Fibroblast of lung (primary cell): ENCODE measurements at regions not wholly inside any gene's neighbourhood (a gene's known extent, or its start where the extent isn't known, plus 50 kb on each side); places are given as distances from the start of the nearest gene placed in this dataset.

Experiments used
- DNase-seq, 2 donors: peaks; one replicate each; pipeline versions ENCODE4 v3.0.0 to v3.0.0-alpha.2; 2010; ENCODE audit warnings: low read depth in 2 of 2
- H2AFZ ChIP-seq: 2 replicates; pipeline ENCODE4 v1.5.1; 2012; ENCODE audit warnings: low read length, control low read depth, inconsistent platforms
- H3K27ac ChIP-seq: 2 replicates; pipeline ENCODE4 v1.5.1; 2011; ENCODE audit warnings: low read length, control low read depth; ENCODE audit not compliant: insufficient read depth
- H3K27me3 ChIP-seq: 2 replicates; pipeline ENCODE4 v1.5.1; 2011; ENCODE audit warnings: mild to moderate bottlenecking, low read length; ENCODE audit not compliant: control insufficient read depth, insufficient read depth
- H3K36me3 ChIP-seq: 2 replicates; pipeline ENCODE4 v1.5.1; 2011; ENCODE audit warnings: low read length; ENCODE audit not compliant: control insufficient read depth, insufficient read depth
- H3K4me1 ChIP-seq: 2 replicates; pipeline ENCODE4 v1.5.1; 2011; ENCODE audit warnings: low read length; ENCODE audit not compliant: control insufficient read depth, insufficient read depth; ENCODE audit errors: extremely low read depth
- H3K4me2 ChIP-seq: 2 replicates; pipeline ENCODE4 v1.5.1; 2011; ENCODE audit warnings: low read length, control low read depth; ENCODE audit not compliant: insufficient read depth; ENCODE audit errors: extremely low read depth
- H3K4me3 ChIP-seq, 4 experiments: fragments of 200-600 bp in 1 of 4; sonication (generic) in 1 of 4; replicated peaks in 1 of 4; 2 replicates each; pipeline ENCODE4 v1.5.1; 2011 to 2016; ENCODE audit warnings: low read length in 4 of 4, low read depth in 3 of 4, mild to moderate bottlenecking in 3 of 4, control low read depth in 2 of 4, inconsistent platforms in 1 of 4, mixed read lengths in 1 of 4; ENCODE audit not compliant: insufficient read depth in 1 of 4; ENCODE audit errors: control extremely low read depth in 1 of 4
- H3K79me2 ChIP-seq: 2 replicates; pipeline ENCODE4 v1.5.1; 2012; ENCODE audit warnings: mild to moderate bottlenecking, low read length, inconsistent platforms; ENCODE audit not compliant: control insufficient read depth, insufficient read depth
- H3K9ac ChIP-seq: 2 replicates; pipeline ENCODE4 v1.5.1; 2011; ENCODE audit warnings: mild to moderate bottlenecking, low read length, control low read depth; ENCODE audit not compliant: insufficient read depth
- H3K9me3 ChIP-seq: 2 replicates; pipeline ENCODE4 v1.5.1; 2012; ENCODE audit warnings: low read depth, low read length; ENCODE audit not compliant: control insufficient read depth, insufficient read depth
- H4K20me1 ChIP-seq: 2 replicates; pipeline ENCODE4 v1.5.1; 2011; ENCODE audit warnings: low read length; ENCODE audit not compliant: control insufficient read depth, insufficient read depth; ENCODE audit errors: extremely low read depth
- EZH2 ChIP-seq: IDR thresholded peaks from 2 replicates; pipeline ENCODE4 v1.5.1; 2012; ENCODE audit warnings: low read length, control low read depth, mild to moderate bottlenecking; ENCODE audit errors: missing control alignments
- TF ChIP-seq, protein P1 (sequence below), 2 donors: IDR thresholded peaks in 1 of 2; conservative IDR thresholded peaks in 1 of 2; 1 replicate in 1 of 2; 2 replicates in 1 of 2; pipeline ENCODE4 v1.5.1; 2011 to 2012; ENCODE audit warnings: low read length in 2 of 2, control low read depth in 1 of 2, inconsistent platforms in 1 of 2, low read depth in 1 of 2, mild to moderate bottlenecking in 1 of 2

DNA sequence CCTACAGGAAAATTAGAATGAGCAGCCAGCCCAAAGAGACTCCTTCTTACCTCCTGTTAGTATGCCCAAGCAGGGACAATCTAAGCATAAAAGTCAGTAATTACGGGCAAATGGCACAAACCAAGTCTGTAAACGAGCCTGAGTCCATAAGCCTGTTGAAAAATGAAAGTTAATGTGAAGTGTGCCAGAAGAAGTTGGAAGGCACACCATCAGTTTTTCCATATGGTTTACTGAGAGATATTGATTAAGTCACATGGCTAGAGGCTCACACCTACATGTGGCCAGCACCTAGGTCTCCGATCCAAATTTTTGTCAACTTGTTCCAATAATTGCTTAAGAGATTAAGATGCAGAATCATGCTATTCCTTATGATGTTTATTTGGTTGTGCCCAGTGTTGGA lies 242.4 kb upstream of the CSF3R start:
- no peak overlapping the region for H3K27ac ChIP-seq
- H3K79me2 ChIP-seq: no peaks in the 10 kb centered on the region
- no peak for DNase-seq
- H3K9ac ChIP-seq: no peak overlapping the region
- no peaks in the 10 kb centered on the region for H4K20me1 ChIP-seq
- H3K4me1 ChIP-seq: no peaks in the 10 kb centered on the region
- H3K9me3 ChIP-seq: no peaks in the 10 kb centered on the region
- H3K27me3 ChIP-seq: no peaks in the 10 kb centered on the region
- TF ChIP-seq, protein P1, sequence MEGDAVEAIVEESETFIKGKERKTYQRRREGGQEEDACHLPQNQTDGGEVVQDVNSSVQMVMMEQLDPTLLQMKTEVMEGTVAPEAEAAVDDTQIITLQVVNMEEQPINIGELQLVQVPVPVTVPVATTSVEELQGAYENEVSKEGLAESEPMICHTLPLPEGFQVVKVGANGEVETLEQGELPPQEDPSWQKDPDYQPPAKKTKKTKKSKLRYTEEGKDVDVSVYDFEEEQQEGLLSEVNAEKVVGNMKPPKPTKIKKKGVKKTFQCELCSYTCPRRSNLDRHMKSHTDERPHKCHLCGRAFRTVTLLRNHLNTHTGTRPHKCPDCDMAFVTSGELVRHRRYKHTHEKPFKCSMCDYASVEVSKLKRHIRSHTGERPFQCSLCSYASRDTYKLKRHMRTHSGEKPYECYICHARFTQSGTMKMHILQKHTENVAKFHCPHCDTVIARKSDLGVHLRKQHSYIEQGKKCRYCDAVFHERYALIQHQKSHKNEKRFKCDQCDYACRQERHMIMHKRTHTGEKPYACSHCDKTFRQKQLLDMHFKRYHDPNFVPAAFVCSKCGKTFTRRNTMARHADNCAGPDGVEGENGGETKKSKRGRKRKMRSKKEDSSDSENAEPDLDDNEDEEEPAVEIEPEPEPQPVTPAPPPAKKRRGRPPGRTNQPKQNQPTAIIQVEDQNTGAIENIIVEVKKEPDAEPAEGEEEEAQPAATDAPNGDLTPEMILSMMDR (conservative IDR thresholded peaks at IDR 0.05 in 1 of 2, IDR thresholded peaks at IDR 0.05 in 1 of 2; ENCODE audit: low read depth in 1 of 2, low read length in 2 of 2): no peak
- no peak for TF ChIP-seq EZH2
- H3K4me3 ChIP-seq: no peak overlapping the region
- no peak overlapping the region for H2AFZ ChIP-seq
- no peak overlapping the region for H3K4me2 ChIP-seq
- no peaks in the 10 kb centered on the region for H3K36me3 ChIP-seq

DNA sequence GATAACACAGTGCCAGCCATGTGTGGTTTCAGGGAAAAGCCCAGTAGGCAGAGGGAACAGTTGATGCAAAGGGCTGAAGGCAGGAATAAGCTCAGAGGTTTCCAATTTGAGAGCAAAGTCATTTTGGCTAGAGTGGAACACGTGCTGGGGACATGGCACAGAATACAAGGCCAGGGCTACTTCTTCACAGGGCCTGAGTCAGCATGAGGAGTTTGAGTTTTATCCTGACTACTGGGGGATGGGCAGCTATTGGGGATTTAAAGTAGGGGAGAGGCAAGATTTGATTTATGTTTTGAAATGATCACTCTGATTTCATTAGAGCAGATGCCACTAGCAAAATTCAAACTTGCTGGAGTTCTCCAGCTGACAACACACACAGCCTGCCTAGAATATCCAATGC lies 241.1 kb upstream of the CSF3R start:
- Histone ChIP-seq H3K27me3 (no peaks in the 10 kb centered on the region), H3K4me3 (no peak overlapping the region)
- TF ChIP-seq, protein P1 (conservative IDR thresholded peaks at IDR 0.05 in 1 of 2, IDR thresholded peaks at IDR 0.05 in 1 of 2; ENCODE audit: low read depth in 1 of 2, low read length in 2 of 2): no peak
- TF ChIP-seq EZH2: no peak

DNA sequence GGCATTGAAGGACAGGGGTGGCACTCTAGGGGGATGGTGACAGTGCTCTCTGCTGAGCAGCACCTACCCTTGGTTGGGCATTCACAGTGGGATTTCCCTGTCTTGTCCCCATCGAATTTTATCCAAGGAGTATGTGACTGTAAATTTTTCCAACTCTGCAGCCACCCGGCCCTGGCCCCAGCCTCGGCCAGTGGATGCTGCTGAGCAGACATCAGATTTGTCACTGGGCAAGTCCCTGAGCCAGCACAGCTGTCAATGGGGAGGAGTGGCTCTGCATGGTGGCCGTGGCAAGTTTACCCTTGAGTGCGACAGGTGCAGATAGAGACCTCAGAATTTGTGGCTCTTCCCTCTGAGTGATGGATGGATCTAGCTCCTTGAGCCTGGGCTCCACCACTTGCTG lies 240.2 kb upstream of the CSF3R start:
- no peaks in the 10 kb centered on the region for H3K36me3 ChIP-seq
- no peak for DNase-seq
- H3K79me2 ChIP-seq: no peaks in the 10 kb centered on the region
- no peaks in the 10 kb centered on the region for H4K20me1 ChIP-seq
- H3K4me1 ChIP-seq: no peaks in the 10 kb centered on the region
- no peak overlapping the region for H3K9ac ChIP-seq
- H3K27me3 ChIP-seq: no peaks in the 10 kb centered on the region
- no peak overlapping the region for H3K4me2 ChIP-seq
- no peak overlapping the region for H3K27ac ChIP-seq
- H2AFZ ChIP-seq: no peak overlapping the region
- TF ChIP-seq, protein P1 (conservative IDR thresholded peaks at IDR 0.05 in 1 of 2, IDR thresholded peaks at IDR 0.05 in 1 of 2; ENCODE audit: low read depth in 1 of 2, low read length in 2 of 2): no peak
- no peak for TF ChIP-seq EZH2
- no peak overlapping the region for H3K4me3 ChIP-seq
- no peaks in the 10 kb centered on the region for H3K9me3 ChIP-seq

More for the DNA sequence above, 241.1 kb upstream of the CSF3R start:
- no peaks in the 10 kb centered on the region for H3K36me3 ChIP-seq
- no peak overlapping the region for H3K9ac ChIP-seq
- no peaks in the 10 kb centered on the region for H3K9me3 ChIP-seq
- H4K20me1 ChIP-seq: no peaks in the 10 kb centered on the region
- no peak overlapping the region for H3K27ac ChIP-seq
- no peak overlapping the region for H2AFZ ChIP-seq
- H3K4me2 ChIP-seq: no peak overlapping the region
- no peak for DNase-seq
- no peaks in the 10 kb centered on the region for H3K79me2 ChIP-seq
- no peaks in the 10 kb centered on the region for H3K4me1 ChIP-seq
